HepG2 (cell line): ENCODE measurements at regions not wholly inside any gene's neighbourhood (a gene's known extent, or its start where the extent isn't known, plus 50 kb on each side); places are given as distances from the start of the nearest gene placed in this dataset.

ENCODE experiments used
- ATAC-seq: fragments of 200-7000 bp; cut with Tn5 transposase; 3 replicates; pipeline ENCODE4 v1.9.1; 2020; ENCODE audit warnings: mild to moderate bottlenecking, moderate library complexity
- BruUV-seq: library from RNA; stranded (reverse); fragments of 400-500 nt; replicated peaks from 2 replicates; lab custom pipeline; 2021; lab: Mats Ljungman, UMichigan
- CTCF ChIA-PET: fragments of 300-600 bp; formaldehyde crosslinking; extraction: SDS; loops from one replicate; lab custom pipeline; 2021; ENCODE audit warnings: low total read pairs, inconsistent platforms, low intra/inter-chr PET ratio; lab: Yijun Ruan, JAX
- POLR2A ChIA-PET: fragments of 350-600 bp; sonication (Branson Sonifier 250); formaldehyde crosslinking; loops from one replicate; lab custom pipeline; 2020; ENCODE audit warnings: antibody characterized with exemption, inconsistent platforms; lab: Yijun Ruan, JAX
- DNase-seq: peaks from one replicate; pipeline ENCODE4 v3.0.0-alpha.2; 2015; ENCODE audit warnings: low spot score
- FAIRE-seq: peaks from 3 replicates; lab custom pipeline; 2011; peaks lifted over from hg19 to GRCh38; lab: Jason Lieb, UNC
- H2AFZ ChIP-seq: one replicate; pipeline ENCODE4 v1.6.1; 2011; ENCODE audit warnings: low read length, inconsistent platforms
- H3K27ac ChIP-seq: fragments of 300-600 bp; 3 replicates; pipeline ENCODE4 v1.8.0; 2011; ENCODE audit warnings: mixed run types, mild to moderate bottlenecking, mixed read lengths, low read length, inconsistent platforms; ENCODE audit not compliant: insufficient read depth; ENCODE audit errors: extremely low read length
- H3K27me3 ChIP-seq, 2 experiments: fragments of 200-600 bp in 1 of 2; 2 replicates in 1 of 2; 3 replicates in 1 of 2; pipeline versions ENCODE4 v1.6.0 to v1.8.0; 2011; ENCODE audit warnings: low read length in 2 of 2, mild to moderate bottlenecking in 2 of 2, moderate library complexity in 2 of 2, inconsistent platforms in 1 of 2; ENCODE audit not compliant: insufficient read depth in 2 of 2, control insufficient read depth in 1 of 2
- H3K36me3 ChIP-seq, 2 experiments: fragments of 200-600 bp in 1 of 2; replicated peaks in 1 of 2; 2 replicates in 1 of 2; 3 replicates in 1 of 2; pipeline versions ENCODE4 v1.5.1 to v1.8.0; 2011; ENCODE audit warnings: low read length in 2 of 2, inconsistent platforms in 1 of 2; ENCODE audit not compliant: insufficient read depth in 2 of 2, control insufficient read depth in 1 of 2
- H3K4me1 ChIP-seq: 2 replicates; pipeline ENCODE4 v1.5.1; 2012; ENCODE audit warnings: low read length, inconsistent platforms; ENCODE audit not compliant: insufficient read depth
- H3K4me2 ChIP-seq: 2 replicates; pipeline ENCODE4 v1.6.0; 2011; ENCODE audit warnings: low read depth, low read length, inconsistent platforms
- H3K4me3 ChIP-seq, 3 experiments: fragments of 200-600 bp in 1 of 3; sonication (generic), shearing (Covaris generic) in 1 of 3; replicated peaks in 1 of 3; 2 replicates each; pipeline ENCODE4 v1.5.1; 2011 to 2016; ENCODE audit warnings: low read length in 3 of 3, inconsistent platforms in 2 of 3, low read depth in 2 of 3, mild to moderate bottlenecking in 2 of 3, control low read depth in 1 of 3, mixed read lengths in 1 of 3; ENCODE audit not compliant: insufficient read depth in 1 of 3
- H3K79me2 ChIP-seq: one replicate; pipeline ENCODE4 v1.6.1; 2011; ENCODE audit warnings: low read length, inconsistent platforms; ENCODE audit not compliant: insufficient read depth
- H3K9ac ChIP-seq: 2 replicates; pipeline ENCODE4 v1.6.0; 2011; ENCODE audit warnings: mild to moderate bottlenecking, low read depth, low read length, inconsistent platforms; ENCODE audit not compliant: insufficient read depth
- H3K9me3 ChIP-seq: 2 replicates; pipeline ENCODE4 v1.5.1; 2012; ENCODE audit warnings: mild to moderate bottlenecking, low read length
- H4K20me1 ChIP-seq: 2 replicates; pipeline ENCODE4 v1.6.0; 2011; ENCODE audit warnings: inconsistent platforms, mild to moderate bottlenecking, low read length, moderate library complexity; ENCODE audit not compliant: insufficient read depth
- FOXJ3 ChIP-seq: sonication (generic); formaldehyde crosslinking; IDR thresholded peaks from 2 replicates; pipeline ENCODE4 v1.4.0; 2020; ENCODE audit warnings: missing genetic modification reagents, mild to moderate bottlenecking, borderline replicate concordance
- FOXK1 ChIP-seq: sonication (generic); formaldehyde crosslinking; IDR thresholded peaks from 2 replicates; pipeline ENCODE4 v1.4.0; 2020; ENCODE audit warnings: low read depth, missing genetic modification reagents, borderline replicate concordance
- GLI4 ChIP-seq: sonication (generic); formaldehyde crosslinking; IDR thresholded peaks from 2 replicates; pipeline ENCODE4 v1.5.1; 2020; ENCODE audit warnings: missing genetic modification reagents, mild to moderate bottlenecking, moderate library complexity, borderline replicate concordance
- KLF9 ChIP-seq: IDR thresholded peaks from 2 replicates; pipeline ENCODE4 v1.6.1; 2016; ENCODE audit warnings: low read depth
- MTA1 ChIP-seq: sonication (generic); formaldehyde crosslinking; IDR thresholded peaks from 2 replicates; pipeline ENCODE4 v1.4.0; 2020; ENCODE audit warnings: missing genetic modification reagents, mild to moderate bottlenecking, borderline replicate concordance
- POLR2A ChIP-seq, 2 experiments: IDR thresholded peaks; 2 replicates each; pipeline ENCODE4 v1.6.1; 2011; ENCODE audit warnings: low read depth in 2 of 2, low read length in 2 of 2, mild to moderate bottlenecking in 1 of 2, moderate library complexity in 1 of 2; ENCODE audit not compliant: insufficient read depth in 1 of 2
- PPARG ChIP-seq: conservative IDR thresholded peaks from 2 replicates; pipeline ENCODE4 v1.6.1; 2016; ENCODE audit warnings: missing biosample characterization, missing genetic modification reagents
- PRMT3 ChIP-seq: sonication (generic); formaldehyde crosslinking; IDR thresholded peaks from 2 replicates; pipeline ENCODE4 v1.8.1; 2022; ENCODE audit warnings: low read depth, mild to moderate bottlenecking, moderate library complexity, missing genetic modification reagents, borderline replicate concordance
- SP1 ChIP-seq, 2 experiments: fragments of 450-650 bp in 1 of 2; sonication (generic) in 1 of 2; formaldehyde crosslinking in 1 of 2; IDR thresholded peaks; 2 replicates each; pipeline versions ENCODE4 v1.4.0 to v1.6.1; 2016 to 2020; ENCODE audit warnings: missing genetic modification reagents in 1 of 2
- TP53 ChIP-seq: sonication (generic); formaldehyde crosslinking; conservative IDR thresholded peaks from 2 replicates; pipeline ENCODE4 v1.4.0; 2020; ENCODE audit warnings: missing genetic modification reagents
- ZNF317 ChIP-seq: sonication (generic); formaldehyde crosslinking; IDR thresholded peaks from 2 replicates; pipeline ENCODE4 v1.5.0; 2020; ENCODE audit warnings: mild to moderate bottlenecking, missing genetic modification reagents
- ZNF788 ChIP-seq: sonication (generic); formaldehyde crosslinking; IDR thresholded peaks from 2 replicates; pipeline ENCODE4 v1.5.0; 2020; ENCODE audit warnings: mild to moderate bottlenecking, missing genetic modification reagents, borderline replicate concordance
- ZSCAN25 ChIP-seq: sonication (generic); formaldehyde crosslinking; IDR thresholded peaks from 2 replicates; pipeline ENCODE4 v1.8.0; 2022; ENCODE audit warnings: mild to moderate bottlenecking, missing genetic modification reagents
- WGBS: methylation state at CpG from one replicate; pipeline ENCODE4 v1.1.6; 2017; ENCODE audit warnings: low lambda C conversion rate; 5-methylcytosine and 5-hydroxymethylcytosine counted together
- in situ Hi-C: cut with HindIII; loops from 2 replicates; pipeline ENCODE4 v1.10.0; 2017; ENCODE audit warnings: low pct_unique_long_range_greater_than_20kb; ENCODE audit not compliant: extremely low pct_ligation_motif_present
- intact Hi-C: fragments of 100-400 bp; cut with micrococcal nuclease; formaldehyde crosslinking; loops from one replicate; pipeline ENCODE4 v1.10.0; 2022; ENCODE audit not compliant: unreplicated experiment
- TF ChIP-seq, protein P1 (sequence below): sonication (generic); formaldehyde crosslinking; IDR thresholded peaks from 2 replicates; pipeline ENCODE4 v1.5.0; 2020; ENCODE audit warnings: missing genetic modification reagents
- TF ChIP-seq, protein P2 (sequence below): sonication (generic); formaldehyde crosslinking; IDR thresholded peaks from 2 replicates; pipeline ENCODE4 v1.4.0; 2020; ENCODE audit warnings: low read depth, mild to moderate bottlenecking, missing genetic modification reagents
- TF ChIP-seq, protein P3 (sequence below): sonication (generic); formaldehyde crosslinking; IDR thresholded peaks from 2 replicates; pipeline ENCODE4 v1.9.0; 2021; ENCODE audit warnings: missing genetic modification reagents, mild to moderate bottlenecking, borderline replicate concordance
- TF ChIP-seq, protein P4 (sequence below): sonication (generic); formaldehyde crosslinking; IDR thresholded peaks from 2 replicates; pipeline ENCODE4 v1.8.0; 2022; ENCODE audit warnings: mild to moderate bottlenecking, missing genetic modification reagents, moderate library complexity
- TF ChIP-seq, protein P5 (sequence below): IDR thresholded peaks from 2 replicates; pipeline ENCODE4 v1.6.1; 2016
- TF ChIP-seq, protein P6 (sequence below): sonication (generic); formaldehyde crosslinking; IDR thresholded peaks from 2 replicates; pipeline ENCODE4 v1.9.0; 2021; ENCODE audit warnings: missing genetic modification reagents, borderline replicate concordance

DNA sequence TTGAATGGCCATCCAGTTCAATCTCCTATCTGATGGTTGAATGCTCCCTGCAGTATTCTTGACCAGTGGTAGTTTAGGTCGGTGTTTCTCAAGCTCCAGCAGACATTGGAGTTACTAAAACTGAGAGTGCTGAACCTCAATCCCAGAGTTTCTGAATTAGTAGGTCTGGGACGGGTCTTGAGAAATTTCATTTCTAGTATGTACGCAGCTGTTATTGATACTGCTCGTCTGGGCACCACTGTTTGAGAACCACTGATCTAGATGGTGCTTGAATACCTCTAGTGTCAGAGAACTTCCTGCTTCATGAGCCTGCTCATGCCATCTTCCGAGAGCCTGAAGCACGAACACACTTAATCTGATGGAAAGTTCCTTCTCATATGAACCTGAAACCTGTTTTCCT, 99.4 kb upstream of the CREB5 start (continued):
- TF ChIP-seq ZSCAN25 = no peak
- TF ChIP-seq, protein P1, sequence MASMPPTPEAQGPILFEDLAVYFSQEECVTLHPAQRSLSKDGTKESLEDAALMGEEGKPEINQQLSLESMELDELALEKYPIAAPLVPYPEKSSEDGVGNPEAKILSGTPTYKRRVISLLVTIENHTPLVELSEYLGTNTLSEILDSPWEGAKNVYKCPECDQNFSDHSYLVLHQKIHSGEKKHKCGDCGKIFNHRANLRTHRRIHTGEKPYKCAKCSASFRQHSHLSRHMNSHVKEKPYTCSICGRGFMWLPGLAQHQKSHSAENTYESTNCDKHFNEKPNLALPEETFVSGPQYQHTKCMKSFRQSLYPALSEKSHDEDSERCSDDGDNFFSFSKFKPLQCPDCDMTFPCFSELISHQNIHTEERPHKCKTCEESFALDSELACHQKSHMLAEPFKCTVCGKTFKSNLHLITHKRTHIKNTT (CRISPR knock-in tag) = no peak
- TF ChIP-seq, protein P2, sequence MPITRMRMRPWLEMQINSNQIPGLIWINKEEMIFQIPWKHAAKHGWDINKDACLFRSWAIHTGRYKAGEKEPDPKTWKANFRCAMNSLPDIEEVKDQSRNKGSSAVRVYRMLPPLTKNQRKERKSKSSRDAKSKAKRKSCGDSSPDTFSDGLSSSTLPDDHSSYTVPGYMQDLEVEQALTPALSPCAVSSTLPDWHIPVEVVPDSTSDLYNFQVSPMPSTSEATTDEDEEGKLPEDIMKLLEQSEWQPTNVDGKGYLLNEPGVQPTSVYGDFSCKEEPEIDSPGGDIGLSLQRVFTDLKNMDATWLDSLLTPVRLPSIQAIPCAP (CRISPR knock-in tag) = no peak
- TF ChIP-seq MTA1 (CRISPR knock-in tag) = no peak
- TF ChIP-seq PRMT3 (CRISPR knock-in tag) = no peak
- TF ChIP-seq POLR2A (IDR thresholded peaks at IDR 0.05; ENCODE audit: insufficient read depth in 1 of 2, low read depth in 2 of 2, low read length in 2 of 2) = no peak
- TF ChIP-seq, protein P3, sequence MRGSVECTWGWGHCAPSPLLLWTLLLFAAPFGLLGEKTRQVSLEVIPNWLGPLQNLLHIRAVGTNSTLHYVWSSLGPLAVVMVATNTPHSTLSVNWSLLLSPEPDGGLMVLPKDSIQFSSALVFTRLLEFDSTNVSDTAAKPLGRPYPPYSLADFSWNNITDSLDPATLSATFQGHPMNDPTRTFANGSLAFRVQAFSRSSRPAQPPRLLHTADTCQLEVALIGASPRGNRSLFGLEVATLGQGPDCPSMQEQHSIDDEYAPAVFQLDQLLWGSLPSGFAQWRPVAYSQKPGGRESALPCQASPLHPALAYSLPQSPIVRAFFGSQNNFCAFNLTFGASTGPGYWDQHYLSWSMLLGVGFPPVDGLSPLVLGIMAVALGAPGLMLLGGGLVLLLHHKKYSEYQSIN (CRISPR knock-in tag) = no peak

DNA sequence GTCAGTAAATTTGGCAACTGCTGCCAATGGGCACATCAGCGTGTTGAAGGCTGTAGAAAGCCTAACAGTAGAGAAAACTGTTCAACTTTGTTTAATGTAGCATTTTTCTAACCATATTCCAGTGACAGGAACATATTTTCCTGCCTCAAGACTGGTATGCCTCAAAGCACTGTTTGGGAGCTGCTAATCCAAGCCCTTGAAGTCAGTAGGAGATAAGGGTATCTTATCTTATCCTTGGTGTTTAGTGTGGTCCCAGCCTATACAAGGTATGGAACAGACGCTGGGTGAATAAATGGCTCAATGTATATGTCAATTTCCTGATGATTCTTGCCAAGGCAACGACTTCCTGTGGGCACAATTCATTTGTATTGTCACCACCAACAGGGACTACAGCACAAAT, 97.5 kb upstream of the CREB5 start:
- H3K27ac ChIP-seq = no peak overlapping the region
- CTCF ChIA-PET = no interaction called here
- WGBS = 0% methylated on average over 3 of the region's 3 CpGs
- no peaks in the 10 kb centered on the region for H3K4me1 ChIP-seq
- no peaks in the 10 kb centered on the region for H3K36me3 ChIP-seq
- H4K20me1 ChIP-seq = no peaks in the 10 kb centered on the region
- no TSS peak for BruUV-seq
- in situ Hi-C loops = no loop called here
- no peaks in the 10 kb centered on the region for H3K79me2 ChIP-seq
- no peaks in the 10 kb centered on the region for H3K9me3 ChIP-seq
- H3K27me3 ChIP-seq = peaks cover 1 to 52% of the 10 kb centered on the region in 2 experiments; a peak in 4 of 5 replicates
- intact Hi-C loops = no loop called here
- no peak overlapping the region for H2AFZ ChIP-seq
- DNase-seq (no peak), FAIRE-seq (no peak), ATAC-seq (no peak)
- no peak overlapping the region for H3K9ac ChIP-seq
- no peak overlapping the region for H3K4me2 ChIP-seq
- H3K4me3 ChIP-seq = no peak overlapping the region
- POLR2A ChIA-PET = no interaction called here
- TF ChIP-seq PPARG (CRISPR knock-in tag) (no peak), ZNF317 (no peak), KLF9 (CRISPR knock-in tag) (no peak), TP53 (CRISPR knock-in tag) (no peak), ZNF788 (CRISPR knock-in tag) (no peak), GLI4 (CRISPR knock-in tag) (no peak), FOXK1 (CRISPR knock-in tag) (no peak), SP1 (IDR thresholded peaks at IDR 0.05) (no peak), SP1 (CRISPR knock-in tag; IDR thresholded peaks at IDR 0.05) (no peak), FOXJ3 (CRISPR knock-in tag) (no peak)
- TF ChIP-seq, protein P4, sequence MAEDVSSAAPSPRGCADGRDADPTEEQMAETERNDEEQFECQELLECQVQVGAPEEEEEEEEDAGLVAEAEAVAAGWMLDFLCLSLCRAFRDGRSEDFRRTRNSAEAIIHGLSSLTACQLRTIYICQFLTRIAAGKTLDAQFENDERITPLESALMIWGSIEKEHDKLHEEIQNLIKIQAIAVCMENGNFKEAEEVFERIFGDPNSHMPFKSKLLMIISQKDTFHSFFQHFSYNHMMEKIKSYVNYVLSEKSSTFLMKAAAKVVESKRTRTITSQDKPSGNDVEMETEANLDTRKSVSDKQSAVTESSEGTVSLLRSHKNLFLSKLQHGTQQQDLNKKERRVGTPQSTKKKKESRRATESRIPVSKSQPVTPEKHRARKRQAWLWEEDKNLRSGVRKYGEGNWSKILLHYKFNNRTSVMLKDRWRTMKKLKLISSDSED (CRISPR knock-in tag) = no peak
- TF ChIP-seq, protein P5, sequence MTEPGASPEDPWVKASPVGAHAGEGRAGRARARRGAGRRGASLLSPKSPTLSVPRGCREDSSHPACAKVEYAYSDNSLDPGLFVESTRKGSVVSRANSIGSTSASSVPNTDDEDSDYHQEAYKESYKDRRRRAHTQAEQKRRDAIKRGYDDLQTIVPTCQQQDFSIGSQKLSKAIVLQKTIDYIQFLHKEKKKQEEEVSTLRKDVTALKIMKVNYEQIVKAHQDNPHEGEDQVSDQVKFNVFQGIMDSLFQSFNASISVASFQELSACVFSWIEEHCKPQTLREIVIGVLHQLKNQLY (CRISPR knock-in tag) = no peak
- TF ChIP-seq, protein P6, sequence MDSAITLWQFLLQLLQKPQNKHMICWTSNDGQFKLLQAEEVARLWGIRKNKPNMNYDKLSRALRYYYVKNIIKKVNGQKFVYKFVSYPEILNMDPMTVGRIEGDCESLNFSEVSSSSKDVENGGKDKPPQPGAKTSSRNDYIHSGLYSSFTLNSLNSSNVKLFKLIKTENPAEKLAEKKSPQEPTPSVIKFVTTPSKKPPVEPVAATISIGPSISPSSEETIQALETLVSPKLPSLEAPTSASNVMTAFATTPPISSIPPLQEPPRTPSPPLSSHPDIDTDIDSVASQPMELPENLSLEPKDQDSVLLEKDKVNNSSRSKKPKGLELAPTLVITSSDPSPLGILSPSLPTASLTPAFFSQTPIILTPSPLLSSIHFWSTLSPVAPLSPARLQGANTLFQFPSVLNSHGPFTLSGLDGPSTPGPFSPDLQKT (CRISPR knock-in tag) = no peak
